ENCODE measurements at regions not wholly inside any gene's neighbourhood (a gene's known extent, or its start where the extent isn't known, plus 50 kb on each side); places are given as distances from the start of the nearest gene placed in this dataset.

GRCh38 chr5:1973391-1974013 lies 90.8 kb upstream of the IRX4 start:
- no peak overlapping the region for H3K27ac ChIP-seq
- no peaks in the 10 kb centered on the region for H3K36me3 ChIP-seq (replicated peaks)
- TF ChIP-seq CTCF (IDR thresholded peaks at IDR 0.05; ENCODE audit: low read depth, low read length, missing control alignments) = no peak
- no peaks in the 10 kb centered on the region for H3K27me3 ChIP-seq (replicated peaks)
- H3K4me3 ChIP-seq (ENCODE audit: low read depth, low read length) = no peak overlapping the region
- in situ Hi-C loops (cut with HindIII; ENCODE audit: low pct_ligation_motif_present, low sequenced_read_pairs) = no loop called here
- DNase-seq = no peak

GRCh38 chr5:1971944-1972343 lies 89.2 kb upstream of the IRX4 start:
- in situ Hi-C loops (cut with HindIII; ENCODE audit: low pct_ligation_motif_present, low sequenced_read_pairs) = no loop called here

GRCh38 chr5:1967736-1968135 lies 85.0 kb upstream of the IRX4 start:
- Histone ChIP-seq H3K27me3 (replicated peaks) (no peaks in the 10 kb centered on the region), H3K36me3 (replicated peaks) (no peaks in the 10 kb centered on the region), H3K4me3 (ENCODE audit: low read depth, low read length) (no peak overlapping the region), H3K27ac (no peak overlapping the region)
- TF ChIP-seq CTCF (IDR thresholded peaks at IDR 0.05; ENCODE audit: low read depth, low read length, missing control alignments) = no peak
- DNase-seq = no peak
- in situ Hi-C loops (cut with HindIII; ENCODE audit: low pct_ligation_motif_present, low sequenced_read_pairs) = no loop called here

More at GRCh38 chr5:1971944-1972343, 89.2 kb upstream of the IRX4 start:
- Histone ChIP-seq H3K27me3 (replicated peaks) (no peaks in the 10 kb centered on the region), H3K36me3 (replicated peaks) (no peaks in the 10 kb centered on the region), H3K27ac (no peak overlapping the region), H3K4me3 (ENCODE audit: low read depth, low read length) (no peak overlapping the region)
- DNase-seq = no peak
- no peak for TF ChIP-seq CTCF (IDR thresholded peaks at IDR 0.05; ENCODE audit: low read depth, low read length, missing control alignments)

DNA sequence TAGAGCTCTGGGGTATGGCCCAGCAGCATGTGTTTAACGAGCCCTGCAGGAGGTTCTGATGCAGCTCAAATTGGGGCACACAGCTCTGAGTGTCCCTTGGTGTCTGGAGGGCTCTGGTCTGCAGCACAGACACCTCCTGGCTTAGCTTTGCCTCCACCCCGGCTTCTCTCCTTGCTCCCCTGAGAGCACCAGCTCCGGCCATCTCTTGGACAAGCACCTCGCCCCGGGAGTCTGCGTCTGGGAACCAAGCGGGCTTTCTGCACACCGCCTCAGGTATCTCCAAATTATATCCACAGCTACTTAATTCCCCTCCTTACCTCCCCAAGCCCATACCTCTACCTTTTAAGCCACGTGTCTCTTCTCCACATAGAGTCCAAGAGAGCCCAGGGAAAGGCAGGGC lies 83.7 kb upstream of the IRX4 start:
- DNase-seq = no peak
- in situ Hi-C loops (cut with HindIII; ENCODE audit: low pct_ligation_motif_present, low sequenced_read_pairs) = no loop called here
- Histone ChIP-seq H3K36me3 (replicated peaks) (no peaks in the 10 kb centered on the region), H3K27ac (no peak overlapping the region), H3K27me3 (replicated peaks) (no peaks in the 10 kb centered on the region), H3K4me3 (ENCODE audit: low read depth, low read length) (no peak overlapping the region)
- TF ChIP-seq CTCF (IDR thresholded peaks at IDR 0.05; ENCODE audit: low read depth, low read length, missing control alignments) = no peak

DNA sequence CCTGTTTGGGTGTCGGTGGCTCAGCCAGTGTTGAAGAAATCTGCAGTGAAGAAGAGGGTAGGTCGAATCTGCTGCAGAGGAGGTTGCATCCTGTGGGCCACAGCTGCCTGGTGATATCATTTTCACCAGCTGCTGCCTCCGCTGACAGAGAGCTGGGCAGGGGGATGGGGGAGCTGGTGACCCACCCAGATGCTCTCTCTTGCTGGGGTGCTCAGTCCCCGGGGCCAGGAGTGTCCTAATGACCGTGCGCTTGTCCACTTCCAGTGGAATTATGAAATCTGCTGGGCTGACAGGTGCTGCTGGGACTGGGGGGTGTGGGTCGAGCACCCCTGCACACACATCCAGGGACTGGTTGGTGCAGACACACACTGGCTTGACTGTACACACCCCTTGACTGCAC lies 83.2 kb upstream of the IRX4 start:
- no peak for DNase-seq
- Histone ChIP-seq H3K4me3 (ENCODE audit: low read depth, low read length) (no peak overlapping the region), H3K36me3 (replicated peaks) (no peaks in the 10 kb centered on the region), H3K27me3 (replicated peaks) (no peaks in the 10 kb centered on the region), H3K27ac (no peak overlapping the region)
- no peak for TF ChIP-seq CTCF (IDR thresholded peaks at IDR 0.05; ENCODE audit: low read depth, low read length, missing control alignments)
- in situ Hi-C loops (cut with HindIII; ENCODE audit: low pct_ligation_motif_present, low sequenced_read_pairs) = no loop called here

DNA sequence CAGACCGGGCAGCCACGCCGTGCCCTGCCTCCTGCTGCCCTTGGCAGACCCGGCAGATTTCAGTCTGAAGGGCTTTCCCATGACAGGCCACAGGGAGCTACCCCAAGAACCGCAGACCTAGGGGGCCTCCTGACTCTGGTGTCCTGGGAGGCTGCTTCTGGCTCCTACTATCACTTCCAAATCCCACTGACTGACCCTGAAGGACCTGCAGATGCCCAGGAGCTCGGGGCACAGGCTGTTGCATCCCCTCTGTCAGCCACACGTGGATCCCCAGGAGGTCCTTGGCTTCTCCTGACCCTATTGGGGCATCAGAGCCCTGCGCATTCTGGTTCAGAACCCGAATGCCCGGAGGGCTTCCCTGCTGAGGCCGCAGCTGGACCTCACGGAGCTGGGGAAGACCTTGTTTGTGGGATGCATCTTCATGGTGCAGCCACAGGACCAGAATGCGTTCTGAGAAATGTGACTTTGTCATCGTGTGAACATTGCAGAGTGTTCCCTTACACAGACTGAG lies 81.3 kb upstream of the IRX4 start:
- Histone ChIP-seq H3K36me3 (replicated peaks) (no peaks in the 10 kb centered on the region), H3K4me3 (ENCODE audit: low read depth, low read length) (no peak overlapping the region), H3K27me3 (replicated peaks) (no peaks in the 10 kb centered on the region), H3K27ac (no peak overlapping the region)
- no peak for TF ChIP-seq CTCF (IDR thresholded peaks at IDR 0.05; ENCODE audit: low read depth, low read length, missing control alignments)
- in situ Hi-C loops (cut with HindIII; ENCODE audit: low pct_ligation_motif_present, low sequenced_read_pairs) = no loop called here
- DNase-seq = no peak

Measured in brain microvascular endothelial cell (primary cell).